Heart right ventricle (tissue), 16 donors: ENCODE measurements at regions not wholly inside any gene's neighbourhood (a gene's known extent, or its start where the extent isn't known, plus 50 kb on each side); places are given as distances from the start of the nearest gene placed in this dataset.

Experiments
- ATAC-seq, 8 donors: fragments of 200-7000 bp; cut with Tn5 transposase; one replicate each; pipeline ENCODE4 v1.9.1; 2020; ENCODE audit warnings: mild to moderate bottlenecking in 8 of 8, moderate library complexity in 8 of 8, moderate number of reproducible peaks in 1 of 8
- DNase-seq, 2 donors: peaks; one replicate each; pipeline ENCODE4 v3.0.0-alpha.2; 2020
- H3K27ac ChIP-seq, 10 donors: fragments of 200-600 bp; sonication (generic) in 2 of 10; one replicate each; pipeline versions ENCODE4 v1.5.0 to v1.8.0; 2020 to 2022; ENCODE audit warnings: mild to moderate bottlenecking in 3 of 10
- H3K27me3 ChIP-seq, 7 donors: fragments of 200-600 bp; one replicate each; pipeline ENCODE4 v1.8.0; 2021 to 2022; ENCODE audit warnings: mild to moderate bottlenecking in 2 of 7
- H3K36me3 ChIP-seq, 9 donors: fragments of 200-600 bp; sonication (generic) in 1 of 9; one replicate each; pipeline versions ENCODE4 v1.5.0 to v1.8.0; 2020 to 2022; ENCODE audit warnings: mild to moderate bottlenecking in 2 of 9
- H3K4me1 ChIP-seq, 9 donors: fragments of 200-600 bp; sonication (generic) in 1 of 9; one replicate each; pipeline versions ENCODE4 v1.5.0 to v1.8.0; 2020 to 2022; ENCODE audit warnings: mild to moderate bottlenecking in 4 of 9
- H3K4me3 ChIP-seq, 10 donors: fragments of 200-600 bp; sonication (generic) in 2 of 10; one replicate each; pipeline versions ENCODE4 v1.5.0 to v1.8.0; 2020 to 2022; ENCODE audit warnings: mild to moderate bottlenecking in 7 of 10, moderate library complexity in 2 of 10
- H3K9me3 ChIP-seq, 11 donors: fragments of 200-600 bp in 10 of 11; sonication (generic) in 2 of 11; one replicate each; pipeline versions ENCODE4 v1.5.0 to v1.8.0; 2013 to 2022; ENCODE audit warnings: mild to moderate bottlenecking in 2 of 11, control low read depth in 1 of 11, moderate library complexity in 1 of 11
- CTCF ChIP-seq, 9 donors: fragments of 200-600 bp; sonication (generic) in 2 of 9; IDR thresholded peaks; one replicate each; pipeline versions ENCODE4 v1.5.0 to v1.8.0; 2021 to 2022; ENCODE audit warnings: antibody characterized with exemption in 9 of 9, mild to moderate bottlenecking in 5 of 9, moderate library complexity in 1 of 9
- WGBS, 2 donors: extraction: QIAGEN DNeasy Blood & Tissue Kit; methylation state at CpG; one replicate each; pipeline ENCODE4 v1.1.7; 2013; ENCODE audit warnings: inconsistent platforms in 1 of 2; 5-methylcytosine and 5-hydroxymethylcytosine counted together
- intact Hi-C, 10 donors: fragments of 100-400 bp; cut with DNase I; formaldehyde crosslinking; loops; one replicate each; pipeline versions ENCODE4 v1.11.1 to v1.14.2; 2022
- donor health status: Arrhythmogenic right ventricular cardiomyopathy.
- donor health status: ischemic (EF 13 %, LVEDD 7.1; RV severe dilation, severe dysfunction).
- donor health status: healthy with polysubstance abuse.
- donor health status: DM: no; HTN: yes; CAD: no.
- donor health status: DM: no; HTN: no; CAD: no.
- donor health status: ischemic (EF 25% LVEDD 6.9; RV normal size, moderate dysfunction).
- donor health status: ischemic (EF 25% LVEDD 5.7; RV mildly dilated, moderate dysfunction).
- donor health status: healthy.
- donor health status: DM: yes; HTN: yes; CAD: no.
- donor health status: Ischemic cardiomyopathy.
- donor health status: ischemic (EF 35%, LVEDD 5.7; RV mildly dilated, moderate dysfunction).
- donor health status: nonischemic (EF 11% LVEDD 7.7; RV severe dilation, severe dysfunction).
- donor health status: DM: yes; HTN: yes; CAD: no.
- donor health status: PGD.
- donor health status: ischemic (EF 29% LVEDD 5.4; RV normal size, mild dysfunction).
- donor health status: nonischemic (EF 23%, LVEDD 6.1; RV moderate dilation, normal function).

GRCh38 chr6:90653750-90654149 lies 66.9 kb upstream of the MAP3K7 start:
- no peak for ATAC-seq
- Histone ChIP-seq H3K4me1 (no peaks in the 10 kb centered on the region), H3K27me3 (peaks cover 0 to 30% (median 0%) of the 10 kb centered on the region in 7 donors), H3K9me3 (no peaks in the 10 kb centered on the region), H3K36me3 (no peaks in the 10 kb centered on the region), H3K4me3 (no peak overlapping the region), H3K27ac (no peak overlapping the region)
- WGBS, 2 donors: 71 to 74% methylated on average over 5 of the region's 5 CpGs
- intact Hi-C loops: no loop called here
- no peak for TF ChIP-seq CTCF (IDR thresholded peaks at IDR 0.05)
- no peak for DNase-seq

GRCh38 chr6:90650041-90650940 lies 63.4 kb upstream of the MAP3K7 start:
- Histone ChIP-seq H3K9me3 (no peaks in the 10 kb centered on the region), H3K4me3 (no peak overlapping the region), H3K27ac (no peak overlapping the region), H3K27me3 (peaks cover 0 to 18% (median 0%) of the 10 kb centered on the region in 7 donors), H3K36me3 (no peaks in the 10 kb centered on the region), H3K4me1 (no peaks in the 10 kb centered on the region)
- intact Hi-C loops: no loop called here
- ATAC-seq: no peak
- no peak for DNase-seq
- 61 to 71% methylated on average over 8 of the region's 8 CpGs for WGBS, 2 donors
- TF ChIP-seq CTCF (IDR thresholded peaks at IDR 0.05): no peak

GRCh38 chr6:90648873-90649272 lies 62.0 kb upstream of the MAP3K7 start:
- Histone ChIP-seq H3K4me1 (no peaks in the 10 kb centered on the region), H3K4me3 (no peak overlapping the region), H3K9me3 (no peaks in the 10 kb centered on the region), H3K27ac (no peak overlapping the region), H3K36me3 (no peaks in the 10 kb centered on the region), H3K27me3 (peaks cover 0 to 7% (median 0%) of the 10 kb centered on the region in 7 donors)
- WGBS, 2 donors: 93 to 100% methylated on average over 1 of the region's 1 CpG
- no peak for ATAC-seq
- intact Hi-C loops: no loop called here
- DNase-seq: no peak
- no peak for TF ChIP-seq CTCF (IDR thresholded peaks at IDR 0.05)

GRCh38 chr6:90646940-90647339 lies 60.1 kb upstream of the MAP3K7 start:
- intact Hi-C loops: no loop called here
- Histone ChIP-seq H3K9me3 (no peaks in the 10 kb centered on the region), H3K4me1 (no peaks in the 10 kb centered on the region), H3K27ac (no peak overlapping the region), H3K36me3 (no peaks in the 10 kb centered on the region), H3K4me3 (no peak overlapping the region), H3K27me3 (no peaks in the 10 kb centered on the region)
- no peak for ATAC-seq
- 88 to 90% methylated on average over 1 of the region's 1 CpG for WGBS, 2 donors
- no peak for DNase-seq
- no peak for TF ChIP-seq CTCF (IDR thresholded peaks at IDR 0.05)
